Renal cortical epithelial cell (primary cell): ENCODE measurements at regions not wholly inside any gene's neighbourhood (a gene's known extent, or its start where the extent isn't known, plus 50 kb on each side); places are given as distances from the start of the nearest gene placed in this dataset.

Experiments used
- DNase-seq: peaks from one replicate; pipeline ENCODE4 v3.0.0-alpha.2; 2011; ENCODE audit warnings: low read depth

DNA sequence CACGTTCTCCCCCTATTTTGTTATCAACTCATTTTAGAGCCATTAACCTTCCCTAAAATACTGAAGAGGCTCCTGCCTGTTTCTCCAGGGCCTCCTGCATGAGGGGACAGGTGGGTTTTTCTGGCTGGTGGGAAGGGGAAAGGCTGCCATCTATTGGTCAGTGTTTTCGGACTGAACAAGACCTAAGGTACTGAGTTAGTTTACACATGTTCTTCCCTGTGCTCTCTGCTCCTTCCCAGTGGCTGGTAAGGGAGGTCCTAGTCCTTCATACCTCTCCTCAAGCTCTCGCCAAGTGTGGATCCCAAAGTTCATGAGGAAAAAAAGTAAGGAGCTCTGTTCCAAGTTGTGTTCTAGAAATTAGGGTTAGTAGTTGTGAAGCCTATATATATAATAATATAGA is 357.5 kb downstream of the FSCB start:
- peak; percentile 1 for DNase-seq

DNA sequence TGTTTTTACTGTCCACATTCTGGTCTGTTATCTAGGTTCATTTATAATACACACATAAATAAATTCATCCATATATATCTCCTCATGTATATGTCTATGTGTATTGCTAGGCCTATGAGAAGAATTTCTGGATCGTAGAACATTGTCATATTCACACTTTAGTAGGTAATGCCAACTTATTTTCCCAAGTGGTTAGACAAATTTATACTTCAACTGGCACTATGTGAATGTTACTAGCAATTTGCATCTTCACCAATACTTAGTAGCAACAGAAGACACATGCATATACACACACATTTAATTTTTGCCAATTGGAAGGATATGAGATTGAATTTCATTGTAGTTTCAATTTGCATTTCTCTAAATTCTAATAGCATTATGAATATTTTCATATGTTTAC is 365.1 kb downstream of the FSCB start:
- DNase-seq = no peak

DNA sequence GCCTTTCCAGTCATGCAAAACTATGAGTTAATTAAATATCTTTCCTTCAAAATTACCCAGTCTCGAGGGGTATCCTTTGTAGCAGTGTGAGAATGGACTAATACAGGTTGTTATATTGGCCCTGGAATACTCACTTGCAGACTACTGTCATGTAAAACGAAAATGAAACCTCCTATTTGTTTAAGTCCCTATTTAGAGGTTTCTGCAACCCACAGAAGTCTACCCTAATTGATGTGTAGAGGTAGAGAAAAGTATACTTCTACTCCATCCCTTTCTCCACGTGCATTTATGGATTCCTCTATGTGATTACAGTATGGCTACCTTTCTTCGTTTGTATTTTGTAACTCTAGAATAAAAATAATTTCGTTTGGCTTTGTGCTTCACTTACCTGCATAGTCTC is 371.1 kb downstream of the FSCB start:
- no peak for DNase-seq

DNA sequence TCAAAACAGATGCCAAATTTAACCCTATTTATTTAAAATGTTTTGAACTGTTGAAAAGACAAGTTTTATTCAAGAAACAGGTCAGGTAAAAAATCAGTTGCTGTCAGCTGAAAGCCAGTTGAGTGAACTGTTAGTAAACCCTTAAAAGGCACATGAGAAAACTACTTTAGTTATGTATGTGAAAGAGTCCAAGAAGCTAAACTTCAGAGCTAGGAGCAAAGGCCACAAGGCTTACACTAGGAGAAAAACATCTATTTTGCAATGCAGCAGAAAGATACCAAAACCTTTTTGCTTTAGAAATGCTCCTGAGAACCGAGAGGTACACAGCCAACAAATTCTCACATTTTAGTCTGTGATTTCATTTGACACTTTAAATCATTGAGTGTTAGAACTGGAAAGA is 375.2 kb downstream of the FSCB start:
- no peak for DNase-seq

DNA sequence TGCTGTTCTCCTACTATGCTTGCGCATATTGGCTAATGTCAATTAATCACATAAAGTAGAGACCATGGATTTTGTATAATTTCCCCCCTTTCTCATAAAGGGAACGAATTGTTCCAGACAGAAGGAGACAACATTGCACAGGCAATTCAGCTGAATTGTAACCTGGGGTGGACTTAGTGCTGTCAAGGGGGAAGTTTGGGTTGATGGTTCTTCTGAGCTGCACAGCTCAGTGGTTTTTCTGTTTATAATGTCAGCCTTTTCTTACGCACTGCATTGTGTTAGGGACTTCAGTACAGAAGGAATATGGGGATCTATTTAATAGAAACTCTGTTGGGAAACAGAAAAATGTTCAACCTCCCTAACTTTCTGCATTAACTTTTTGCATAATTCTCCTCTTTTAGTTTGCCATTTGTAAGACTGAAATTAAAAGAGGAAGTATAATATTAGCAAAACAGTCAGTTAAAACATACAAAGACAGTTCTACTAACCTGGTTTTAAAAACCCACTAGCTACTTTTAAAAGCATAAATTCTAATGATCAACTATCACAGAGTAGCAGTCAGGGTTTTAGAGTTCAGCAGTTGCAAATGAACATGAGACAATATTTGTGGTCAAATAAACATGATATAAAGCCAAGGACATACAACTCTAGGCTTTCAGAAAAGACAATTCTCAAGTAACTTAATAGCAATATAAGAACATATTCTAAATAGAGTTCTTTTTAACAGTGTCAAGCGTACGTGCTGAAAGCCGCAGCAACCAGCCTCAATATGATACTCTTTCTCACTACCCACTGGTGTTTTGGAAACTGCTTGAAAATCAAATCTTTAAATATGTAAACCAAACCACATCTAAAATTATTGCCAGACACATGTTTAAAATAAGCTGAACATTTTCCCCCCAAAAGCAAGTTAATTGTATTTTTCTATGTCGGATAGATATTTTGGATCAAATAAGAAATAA is 393.0 kb downstream of the FSCB start:
- no peak for DNase-seq

DNA sequence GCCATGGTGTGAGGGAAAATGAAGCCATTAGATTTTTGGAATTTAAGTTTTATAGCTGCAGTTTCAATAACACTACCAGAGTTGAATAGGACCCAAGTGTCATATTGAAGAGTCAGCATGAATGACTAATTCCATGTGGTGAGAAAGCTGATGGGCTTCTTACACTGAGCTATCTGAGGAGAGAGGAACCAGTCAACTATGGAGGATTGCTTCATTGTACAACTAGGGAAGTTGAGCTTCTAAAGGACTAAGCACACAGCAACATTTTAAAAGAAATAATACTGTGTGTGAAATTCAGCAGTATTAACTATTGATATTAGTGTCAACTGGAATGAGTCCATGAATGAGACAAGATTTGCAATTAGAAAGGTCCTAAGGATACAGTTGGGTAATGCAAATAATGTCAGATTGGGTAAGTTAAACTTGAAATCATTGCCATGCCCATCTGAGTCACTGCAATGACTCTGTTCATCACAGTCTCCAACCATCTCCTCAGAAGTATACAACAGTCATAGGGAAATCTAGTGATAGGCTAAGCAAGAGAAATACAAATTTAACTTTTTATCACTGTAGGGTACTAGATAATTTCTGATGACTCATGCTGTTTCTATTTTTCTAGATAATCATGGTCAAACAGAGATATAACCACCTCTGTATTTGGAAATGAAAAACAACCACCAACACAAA is 394.2 kb downstream of the FSCB start:
- DNase-seq = no peak

DNA sequence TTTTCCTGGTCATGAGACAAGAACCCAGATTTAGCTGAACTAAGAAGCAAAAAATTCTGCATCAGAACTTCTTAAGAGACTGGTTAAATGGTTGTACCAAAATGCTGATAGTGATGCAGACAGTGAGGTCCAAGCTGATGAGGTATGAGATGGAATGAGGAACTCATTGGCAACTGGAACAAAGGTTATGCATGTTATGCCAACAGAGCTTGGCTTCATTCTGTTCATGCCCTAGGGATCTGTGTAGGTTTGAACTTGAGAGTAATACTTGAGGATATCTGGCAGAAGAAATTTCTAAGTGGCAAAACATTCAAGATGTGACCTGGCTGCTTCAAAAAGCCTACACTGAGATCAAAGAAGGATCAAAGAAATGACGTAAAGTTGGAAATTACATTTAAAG is 398.0 kb downstream of the FSCB start:
- no peak for DNase-seq

DNA sequence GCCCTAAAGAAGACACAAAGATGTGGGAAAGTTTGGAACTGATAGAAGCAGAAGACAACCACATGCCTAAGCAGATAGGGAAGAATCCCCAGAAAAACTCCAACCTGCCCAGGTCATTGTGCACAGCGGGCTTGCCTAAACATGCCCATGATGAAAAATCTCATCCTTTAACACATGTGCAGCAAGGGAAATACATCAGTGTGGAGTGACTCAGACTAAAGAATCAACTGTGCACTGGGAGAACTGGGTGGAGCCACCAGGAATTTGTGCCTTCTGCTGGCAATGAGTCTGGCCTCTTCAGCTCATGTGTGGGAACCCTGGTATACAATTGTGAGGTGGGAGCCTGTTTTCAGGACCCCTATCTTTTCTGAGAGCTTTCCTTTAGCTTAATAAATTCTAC is 398.5 kb downstream of the FSCB start:
- DNase-seq = no peak

DNA sequence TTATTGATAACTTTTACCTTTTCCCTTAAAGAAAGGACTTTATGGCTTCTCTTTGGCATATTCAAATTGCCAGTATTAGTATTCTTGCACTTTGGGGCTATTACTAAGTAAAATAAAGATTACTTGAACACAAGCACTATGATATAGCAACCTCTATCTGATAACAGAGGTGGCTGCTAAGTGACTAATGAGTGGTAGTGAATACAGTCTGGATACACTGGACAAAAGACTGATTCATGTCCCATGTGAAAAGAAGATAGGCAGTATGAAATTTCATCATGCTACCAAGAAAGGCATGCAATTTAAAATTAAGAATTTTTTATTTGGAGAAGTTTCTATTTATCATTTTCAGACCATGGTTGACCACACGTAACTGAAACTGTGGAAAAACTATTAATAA is 399.9 kb downstream of the FSCB start:
- no peak for DNase-seq

DNA sequence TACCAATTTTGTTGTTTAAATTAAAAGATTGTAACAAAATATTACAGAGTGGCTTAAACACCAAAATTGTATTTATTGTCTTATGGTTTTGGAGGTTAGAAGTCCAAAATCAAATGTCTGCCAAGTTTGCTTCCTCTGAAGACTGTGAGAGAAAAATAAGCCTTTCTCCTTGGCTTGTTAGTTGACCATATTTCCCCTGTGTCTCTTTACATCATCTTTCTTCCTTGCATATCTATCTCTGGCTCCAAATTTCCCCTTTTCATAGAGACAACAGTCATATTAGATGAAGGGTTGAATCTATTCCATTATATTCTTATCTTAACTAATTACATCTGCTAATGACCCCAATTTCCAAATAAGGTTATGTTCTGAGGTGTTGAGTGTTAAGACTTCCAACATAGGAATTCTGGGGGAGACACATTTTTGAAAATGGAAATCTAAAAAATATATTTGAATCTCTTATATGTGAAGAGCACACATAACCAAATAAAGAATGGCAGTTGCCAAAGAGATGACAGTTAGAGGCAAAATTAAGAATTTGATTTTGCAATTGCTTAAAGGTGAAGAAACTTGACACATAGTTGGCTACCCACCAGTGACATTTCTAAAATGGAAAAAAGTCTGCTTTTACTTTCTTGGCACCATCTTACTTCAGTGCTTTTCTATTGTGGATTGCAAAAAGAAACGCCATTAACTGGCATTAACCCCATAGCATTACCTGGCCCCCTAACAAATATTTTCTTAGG is 407.2 kb downstream of the FSCB start:
- DNase-seq = no peak

DNA sequence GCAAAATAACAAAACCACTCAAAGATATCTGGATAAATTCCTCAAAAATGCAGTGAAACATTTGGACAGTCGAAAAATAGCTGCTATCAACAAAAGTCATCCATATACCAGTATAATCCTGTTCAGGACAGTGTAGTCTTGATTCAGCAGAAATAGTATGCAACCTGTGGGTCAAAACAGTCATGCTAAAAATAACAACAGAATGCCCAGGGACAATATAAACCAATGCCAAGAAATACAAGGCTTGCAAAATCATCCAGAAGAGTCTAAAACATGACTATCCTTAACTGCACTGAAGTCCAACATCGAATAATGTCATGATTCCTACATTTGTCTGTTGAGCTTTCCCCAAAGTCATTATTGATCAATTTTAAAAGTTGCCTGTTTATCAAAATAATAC is 425.9 kb downstream of the FSCB start:
- no peak for DNase-seq

DNA sequence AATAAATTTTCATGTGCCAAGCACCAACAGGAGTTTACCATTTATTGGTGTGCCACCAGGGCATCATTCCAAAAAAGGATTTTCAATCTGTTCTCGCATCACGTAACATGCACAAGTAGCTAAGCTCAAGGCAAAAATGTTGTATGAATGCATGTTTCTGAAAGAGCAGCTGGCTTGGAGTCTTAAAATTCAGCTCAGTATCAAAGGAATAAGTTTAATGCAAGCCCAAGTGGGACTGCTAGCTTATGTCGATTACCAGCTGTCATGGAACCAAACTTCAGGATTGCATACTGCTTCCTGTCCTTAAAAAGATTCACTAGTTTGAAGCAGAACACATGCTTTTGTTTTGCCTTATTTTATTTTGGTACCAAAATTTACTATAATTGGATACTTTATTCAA is 437.0 kb downstream of the FSCB start:
- DNase-seq = no peak

DNA sequence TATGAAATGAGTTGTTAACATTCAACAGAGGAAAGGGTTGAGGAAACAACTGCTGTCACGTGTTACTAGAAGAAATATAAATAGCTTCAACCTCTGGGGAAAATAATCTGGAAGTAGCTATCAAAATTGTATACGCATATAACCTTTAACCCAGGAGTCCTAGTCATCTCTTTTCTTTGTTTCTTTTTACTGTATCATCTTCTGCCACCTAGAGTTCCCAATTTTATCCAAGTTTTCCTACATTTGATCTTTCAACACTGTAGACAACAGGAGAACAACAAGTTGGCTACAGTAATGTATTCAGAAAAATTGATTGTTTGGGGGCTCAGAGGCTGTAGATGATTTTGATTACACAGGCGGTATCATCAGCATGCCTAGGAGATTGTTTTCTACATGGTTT is 453.7 kb downstream of the FSCB start:
- no peak for DNase-seq

DNA sequence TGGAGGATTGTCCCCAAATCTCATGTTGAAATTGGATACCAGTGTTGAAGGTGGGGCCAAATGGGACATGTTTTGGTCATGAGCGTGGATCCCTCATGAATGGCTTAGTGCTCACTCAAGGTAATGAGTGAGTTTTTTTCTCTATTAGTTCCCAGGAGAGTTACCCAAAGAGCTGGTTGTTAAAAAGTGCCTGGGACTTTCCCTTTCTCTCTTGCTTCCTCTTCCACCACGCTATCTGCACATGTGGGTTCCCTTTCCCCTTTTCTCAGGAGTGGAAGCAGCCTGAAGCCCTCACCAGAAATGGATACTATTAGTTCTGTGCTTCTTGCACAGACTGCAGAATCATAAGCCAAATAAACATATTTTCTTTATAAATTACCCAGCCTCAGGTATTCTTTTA is 465.4 kb downstream of the FSCB start:
- DNase-seq = no peak

DNA sequence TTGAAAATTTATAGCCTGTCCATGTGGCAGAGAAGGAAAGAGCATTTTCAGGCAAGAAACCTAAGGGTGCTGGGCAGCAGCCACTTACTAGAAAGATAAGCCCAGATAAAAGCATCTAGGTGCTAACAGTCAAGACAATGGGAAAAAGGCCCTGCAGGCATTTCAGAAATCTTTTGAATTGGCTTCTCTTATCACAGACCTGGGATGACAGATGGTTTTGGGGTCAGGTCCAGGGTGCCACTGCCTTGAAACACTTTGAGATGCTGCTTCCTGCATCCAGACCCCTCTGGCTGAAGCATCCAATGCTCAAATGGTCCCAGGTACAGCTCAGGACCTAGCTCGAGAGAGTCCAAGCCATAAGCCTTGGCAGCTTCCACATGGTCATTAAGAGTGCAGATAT is 466.5 kb downstream of the FSCB start:
- DNase-seq = no peak

DNA sequence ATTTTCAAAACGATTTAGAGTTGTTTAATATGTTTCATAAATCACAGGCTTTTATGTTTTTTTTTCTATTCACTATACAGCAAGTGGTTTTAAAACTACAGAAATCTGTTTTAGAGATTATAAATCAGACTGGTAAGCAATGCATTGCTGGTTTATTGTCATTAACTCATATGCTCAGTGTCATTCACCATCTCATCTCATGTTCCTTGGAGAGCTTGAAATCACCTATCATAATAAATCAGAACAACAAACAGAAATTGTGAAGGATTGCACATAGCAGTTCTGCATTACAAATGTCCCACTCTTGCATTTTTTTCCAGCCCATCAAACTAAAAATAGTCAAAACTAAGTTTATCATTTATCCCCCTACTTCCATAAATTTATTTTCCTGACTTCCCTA is 470.8 kb downstream of the FSCB start:
- DNase-seq = no peak

DNA sequence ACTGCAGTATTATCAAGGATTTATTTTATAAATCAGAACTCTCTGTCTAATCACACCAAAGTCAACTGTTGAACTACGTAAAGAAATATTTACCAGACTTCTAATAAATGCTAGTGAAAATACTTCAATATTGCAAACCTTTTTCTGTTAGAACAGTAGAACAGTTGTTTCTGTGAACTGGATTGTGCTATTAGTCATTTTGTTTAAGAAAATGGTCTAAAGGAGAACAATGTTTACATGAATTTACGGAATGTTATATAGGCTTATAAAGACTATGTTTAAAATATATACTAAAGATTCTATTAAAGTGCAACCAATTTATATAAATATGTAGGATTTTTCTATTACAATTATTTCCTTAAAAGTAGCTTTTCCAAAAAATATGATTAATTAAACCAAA is 471.4 kb downstream of the FSCB start:
- no peak for DNase-seq

DNA sequence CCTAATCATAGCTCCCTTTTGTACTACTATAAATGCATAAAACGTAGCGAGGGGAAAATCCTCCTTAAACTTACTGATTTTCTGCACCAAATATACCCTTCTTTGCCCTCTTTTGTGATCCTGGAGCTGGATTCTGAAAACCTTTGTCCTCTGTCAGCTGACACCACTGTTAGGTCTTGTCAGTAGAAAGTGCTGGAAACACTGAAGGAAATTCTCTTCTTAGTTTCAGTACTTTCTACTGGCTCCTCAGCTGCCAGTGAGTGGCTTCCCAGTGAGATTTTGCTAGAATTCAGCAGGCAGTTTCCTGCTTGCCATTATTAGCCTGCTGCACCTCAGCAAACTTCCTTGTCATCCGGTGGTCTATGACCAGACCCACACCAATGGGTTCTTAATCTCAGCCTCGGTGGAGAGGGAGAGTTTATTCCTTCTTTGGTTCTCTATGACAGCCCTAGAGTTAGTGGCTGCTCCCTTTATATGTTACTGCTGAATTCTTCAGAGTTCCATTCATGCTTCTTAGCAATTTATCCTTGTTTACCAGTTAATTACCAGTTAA is 476.2 kb downstream of the FSCB start:
- DNase-seq = no peak

DNA sequence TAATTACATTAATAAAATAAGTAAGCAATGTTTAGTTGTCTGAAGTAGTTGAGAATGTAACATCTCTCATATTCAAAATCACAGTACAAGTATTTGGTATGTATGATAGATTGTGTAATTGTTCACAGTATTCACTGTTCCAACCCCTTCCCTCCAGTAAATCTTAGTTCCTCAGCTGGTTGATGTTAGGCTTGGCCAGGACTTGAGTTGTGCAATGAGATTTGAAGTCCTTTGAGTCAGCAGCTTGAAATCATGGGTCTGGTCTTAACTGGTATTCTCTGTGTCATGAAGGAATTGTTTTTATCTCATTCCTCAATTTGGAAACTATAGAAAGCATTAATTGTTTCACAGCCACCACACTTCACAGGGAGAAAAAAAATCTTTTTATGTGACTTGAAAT is 477.1 kb downstream of the FSCB start:
- DNase-seq = no peak

DNA sequence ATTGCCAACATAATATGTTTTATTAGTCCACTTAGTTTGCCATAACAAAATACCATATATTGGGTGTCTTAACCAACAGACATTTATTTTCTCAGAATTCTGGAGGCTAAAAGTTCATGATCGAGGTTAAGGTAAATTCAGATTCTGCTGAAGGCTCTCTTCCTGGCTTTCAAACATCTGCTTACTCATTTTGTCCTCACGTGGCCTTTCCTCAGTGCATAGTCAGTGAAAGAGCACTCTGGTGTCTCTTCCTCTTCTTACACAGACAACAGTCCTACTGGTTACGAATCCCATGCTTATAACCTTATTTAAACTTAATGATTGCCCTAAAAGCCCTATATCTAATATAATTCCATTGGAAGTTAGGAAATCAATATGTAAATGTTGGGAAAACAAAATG is 479.7 kb downstream of the FSCB start:
- no peak for DNase-seq

DNA sequence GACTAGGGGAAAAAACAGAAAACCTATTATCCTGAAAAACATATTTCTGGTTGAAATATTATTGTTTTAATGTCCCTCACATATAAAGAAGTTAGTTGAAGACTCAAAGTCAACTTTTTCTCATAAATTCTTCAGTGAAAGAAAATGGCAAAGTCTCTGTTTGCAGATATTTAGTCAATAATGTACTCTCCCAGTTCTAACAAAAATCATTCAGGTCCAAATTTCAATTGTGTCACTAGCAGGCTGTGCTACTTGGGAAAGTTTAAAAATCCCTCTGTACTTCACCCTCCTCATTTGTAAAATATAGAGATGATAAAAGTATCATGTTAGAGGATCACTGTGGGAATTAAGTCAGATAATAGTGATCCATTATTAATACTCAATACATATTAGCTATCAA is 496.5 kb downstream of the FSCB start:
- DNase-seq = no peak

DNA sequence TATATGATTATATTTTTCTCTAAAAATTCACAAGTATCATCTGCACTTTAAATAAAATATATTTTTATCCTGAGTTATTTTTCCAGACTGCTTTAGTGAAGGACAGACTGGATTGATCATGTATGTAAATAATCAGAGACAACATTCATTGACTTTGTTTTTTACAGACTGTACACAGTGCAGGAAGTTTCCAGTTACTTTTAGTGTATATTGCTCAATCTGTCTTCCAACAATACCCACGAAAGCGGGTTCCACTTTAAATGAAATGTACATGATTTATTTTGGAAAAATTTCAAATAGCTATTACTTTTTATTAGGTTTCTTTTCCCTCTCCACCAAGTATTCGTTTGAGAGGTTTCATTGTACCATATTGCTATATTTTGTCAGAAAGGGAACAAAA is 497.0 kb downstream of the FSCB start:
- DNase-seq = no peak
